Breast epithelium (tissue), 3 donors: ENCODE measurements at regions not wholly inside any gene's neighbourhood (a gene's known extent, or its start where the extent isn't known, plus 50 kb on each side); places are given as distances from the start of the nearest gene placed in this dataset.

ENCODE experiments used
- CTCF ChIP-seq, 3 donors: fragments of 450-650 bp; IDR thresholded peaks; one replicate each; pipeline ENCODE4 v1.5.1; 2016 to 2017; ENCODE audit warnings: antibody characterized with exemption in 3 of 3, mild to moderate bottlenecking in 3 of 3, moderate library complexity in 3 of 3
- POLR2A ChIP-seq: fragments of 450-650 bp; IDR thresholded peaks from one replicate; pipeline ENCODE4 v1.6.1; 2016; ENCODE audit warnings: antibody characterized with exemption, mild to moderate bottlenecking, moderate library complexity
- POLR2AphosphoS5 ChIP-seq, 3 donors: sonication (generic); formaldehyde crosslinking; IDR thresholded peaks; one replicate each; pipeline ENCODE4 v1.6.1; 2017; ENCODE audit warnings: antibody characterized with exemption in 3 of 3

DNA sequence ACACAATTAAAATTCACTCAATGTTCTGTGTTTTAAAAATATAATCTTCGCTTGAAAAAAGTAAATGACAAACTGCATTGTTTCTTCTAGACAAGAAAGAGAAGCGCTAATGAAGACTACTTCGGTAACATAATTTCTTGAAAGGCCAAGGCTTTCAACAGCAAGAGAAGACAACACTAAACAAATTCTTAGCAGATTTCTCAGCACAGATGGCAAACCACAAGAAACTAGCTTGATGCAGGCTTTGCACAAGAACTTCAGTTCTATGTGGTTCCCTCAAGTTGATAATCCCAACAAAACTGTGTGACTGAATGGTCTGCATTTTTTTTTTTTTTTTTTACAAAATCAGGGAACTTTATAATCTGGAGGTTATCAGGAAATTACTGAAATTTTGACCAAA, 447.4 kb upstream of the NRSN1 start:
- TF ChIP-seq POLR2A (no peak), POLR2AphosphoS5 (IDR thresholded peaks at IDR 0.05) (no peak), CTCF (IDR thresholded peaks at IDR 0.05) (no peak)
